CD4-positive, alpha-beta T cell (primary cell): ENCODE measurements at regions not wholly inside any gene's neighbourhood (a gene's known extent, or its start where the extent isn't known, plus 50 kb on each side); places are given as distances from the start of the nearest gene placed in this dataset.

Experiments
- ATAC-seq: fragments of 200-7000 bp; cut with Tn5 transposase; one replicate; pipeline ENCODE4 v1.10.0; 2022; ENCODE audit warnings: mild to moderate bottlenecking; ENCODE audit not compliant: poor library complexity
- CTCF ChIA-PET: fragments of 350-600 bp; sonication (Branson Sonifier 250); formaldehyde crosslinking; loops from one replicate; lab custom pipeline; 2021; ENCODE audit warnings: antibody characterized with exemption, inconsistent platforms; lab: Charles Lee
- POLR2A ChIA-PET: fragments of 350-600 bp; sonication (Branson Sonifier 250); formaldehyde crosslinking; loops from one replicate; lab custom pipeline; 2021; ENCODE audit warnings: antibody characterized with exemption, inconsistent platforms; lab: Charles Lee
- DNase-seq, 14 experiments: peaks; one replicate each; pipeline ENCODE4 v3.0.0-alpha.2; 2013 to 2020; ENCODE audit warnings: mixed read lengths in 2 of 14
- H3K27ac ChIP-seq, 2 donors: one replicate each; pipeline versions ENCODE4 v1.5.1 to v1.7.0; 2013; ENCODE audit warnings: low read length in 2 of 2, low read depth in 1 of 2, mild to moderate bottlenecking in 1 of 2
- H3K27me3 ChIP-seq, 2 experiments: 1 replicate in 1 of 2; 2 replicates in 1 of 2; pipeline versions ENCODE4 v1.6.1 to v1.7.0; 2013; ENCODE audit warnings: low read length in 2 of 2, control low read depth in 1 of 2, mild to moderate bottlenecking in 1 of 2, moderate library complexity in 1 of 2; ENCODE audit not compliant: insufficient read depth in 2 of 2, control insufficient read depth in 1 of 2
- H3K36me3 ChIP-seq: one replicate; pipeline ENCODE4 v1.6.1; 2013; ENCODE audit warnings: low read length, control low read depth; ENCODE audit not compliant: insufficient read depth
- H3K4me1 ChIP-seq: one replicate; pipeline ENCODE4 v1.6.1; 2013; ENCODE audit warnings: low read length, control low read depth; ENCODE audit not compliant: insufficient read depth
- H3K4me3 ChIP-seq: one replicate; pipeline ENCODE4 v1.5.1; 2013; ENCODE audit warnings: mild to moderate bottlenecking, low read length, moderate library complexity
- H3K9me3 ChIP-seq, 2 experiments: 1 replicate in 1 of 2; 2 replicates in 1 of 2; pipeline versions ENCODE4 v1.6.1 to v1.7.0; 2013; ENCODE audit warnings: low read length in 2 of 2, mild to moderate bottlenecking in 2 of 2, control low read depth in 1 of 2, moderate library complexity in 1 of 2; ENCODE audit not compliant: control insufficient read depth in 1 of 2, insufficient read depth in 1 of 2
- H3K27ac Mint-ChIP-seq: one replicate; pipeline ENCODE4 v1.8.0; 2020; ENCODE audit warnings: mixed read lengths
- H3K27me3 Mint-ChIP-seq: one replicate; pipeline ENCODE4 v1.8.0; 2021; ENCODE audit warnings: mixed read lengths
- H3K36me3 Mint-ChIP-seq: one replicate; pipeline ENCODE4 v1.8.0; 2021; ENCODE audit warnings: low read depth, mixed read lengths
- H3K4me1 Mint-ChIP-seq: one replicate; pipeline ENCODE4 v1.8.0; 2021; ENCODE audit warnings: low read depth, mixed read lengths
- H3K4me3 Mint-ChIP-seq: one replicate; pipeline ENCODE4 v1.8.0; 2020; ENCODE audit warnings: mild to moderate bottlenecking, mixed read lengths
- H3K9me3 Mint-ChIP-seq: one replicate; pipeline ENCODE4 v1.8.0; 2020; ENCODE audit warnings: mixed read lengths
- intact Hi-C, 2 experiments: fragments of 100-400 bp; cut with DNase I in 1 of 2; cut with micrococcal nuclease in 1 of 2; formaldehyde crosslinking; loops; one replicate each; pipeline versions ENCODE4 v1.15.1 to v1.9.0; 2023 to 2025; cut with DNase I, micrococcal nuclease
- TF ChIP-seq, protein P1 (sequence below): fragments of 200-600 bp; IDR thresholded peaks from one replicate; pipeline ENCODE4 v1.8.0; 2022; ENCODE audit warnings: antibody characterized with exemption, mild to moderate bottlenecking

GRCh38 chr12:92398565-92399309 lies 253.1 kb upstream of the BTG1 start:
- no peaks in the 10 kb centered on the region for H3K27me3 Mint-ChIP-seq
- peaks cover 11% of the 10 kb centered on the region for H3K9me3 Mint-ChIP-seq
- ATAC-seq (peak; percentile 87), DNase-seq (peak in 5 of 14 experiments; percentile 20 to 90 (median 75))
- intact Hi-C loops: loop anchor here (1.0 to 5.0 kb wide), 4 partner anchors 36 to 196 kb away; no protein-coding TSS in a partner anchor
- POLR2A ChIA-PET: interaction anchor here (0.6 to 5.2 kb wide), 38 partner anchors 9 to 1726 kb away, joined by 3 to 184 read pairs (median 4); partner anchors contain the start of gene BTG1
- H3K4me1 Mint-ChIP-seq: peaks cover 100% of the 10 kb centered on the region
- H3K27ac Mint-ChIP-seq: peak overlapping the region; percentile 95
- H3K4me3 Mint-ChIP-seq: peak overlapping the region; percentile 44
- Histone ChIP-seq H3K27me3 (no peaks in the 10 kb centered on the region), H3K36me3 (no peaks in the 10 kb centered on the region), H3K27ac (peak overlapping the region; percentile 72 to 80), H3K4me1 (peaks cover 88% of the 10 kb centered on the region), H3K9me3 (peaks cover 0 to 3% of the 10 kb centered on the region in 2 experiments), H3K4me3 (peak overlapping the region; percentile 8)
- CTCF ChIA-PET: interaction anchor here (0.8 to 2.0 kb wide), 3 partner anchors 9 to 24 kb away, joined by 3 to 7 read pairs (median 3); no protein-coding TSS in a partner anchor
- H3K36me3 Mint-ChIP-seq: peaks cover 18% of the 10 kb centered on the region
- TF ChIP-seq, protein P1, sequence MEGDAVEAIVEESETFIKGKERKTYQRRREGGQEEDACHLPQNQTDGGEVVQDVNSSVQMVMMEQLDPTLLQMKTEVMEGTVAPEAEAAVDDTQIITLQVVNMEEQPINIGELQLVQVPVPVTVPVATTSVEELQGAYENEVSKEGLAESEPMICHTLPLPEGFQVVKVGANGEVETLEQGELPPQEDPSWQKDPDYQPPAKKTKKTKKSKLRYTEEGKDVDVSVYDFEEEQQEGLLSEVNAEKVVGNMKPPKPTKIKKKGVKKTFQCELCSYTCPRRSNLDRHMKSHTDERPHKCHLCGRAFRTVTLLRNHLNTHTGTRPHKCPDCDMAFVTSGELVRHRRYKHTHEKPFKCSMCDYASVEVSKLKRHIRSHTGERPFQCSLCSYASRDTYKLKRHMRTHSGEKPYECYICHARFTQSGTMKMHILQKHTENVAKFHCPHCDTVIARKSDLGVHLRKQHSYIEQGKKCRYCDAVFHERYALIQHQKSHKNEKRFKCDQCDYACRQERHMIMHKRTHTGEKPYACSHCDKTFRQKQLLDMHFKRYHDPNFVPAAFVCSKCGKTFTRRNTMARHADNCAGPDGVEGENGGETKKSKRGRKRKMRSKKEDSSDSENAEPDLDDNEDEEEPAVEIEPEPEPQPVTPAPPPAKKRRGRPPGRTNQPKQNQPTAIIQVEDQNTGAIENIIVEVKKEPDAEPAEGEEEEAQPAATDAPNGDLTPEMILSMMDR: no peak

- no peak for ATAC-seq
- no peaks in the 10 kb centered on the region for H3K36me3 ChIP-seq
- peak overlapping the region; percentile 72 to 80 for H3K27ac ChIP-seq
- no peak overlapping the region for H3K4me3 ChIP-seq
- peaks cover 81% of the 10 kb centered on the region for H3K4me1 ChIP-seq
- Mint-ChIP-seq H3K36me3 (peaks cover 36% of the 10 kb centered on the region), H3K9me3 (peaks cover 18% of the 10 kb centered on the region), H3K27ac (peak overlapping the region; percentile 95), H3K4me3 (peak overlapping the region; percentile 52), H3K4me1 (peaks cover 99% of the 10 kb centered on the region), H3K27me3 (no peaks in the 10 kb centered on the region)
- H3K27me3 ChIP-seq: no peaks in the 10 kb centered on the region
- CTCF ChIA-PET: no interaction called here
- POLR2A ChIA-PET: interaction anchor here (2.5 to 5.2 kb wide), 3 partner anchors 11 to 253 kb away, joined by 11 to 184 read pairs (median 17); partner anchors contain the start of gene BTG1
- peak in 1 of 14 experiments; percentile 29 for DNase-seq
- TF ChIP-seq, protein P1: no peak
- intact Hi-C loops: loop anchor here in 1 of 2 experiments (5.0 kb wide), 1 partner anchor 34 kb away; no protein-coding TSS in a partner anchor
- peaks cover 6 to 8% of the 10 kb centered on the region in 2 experiments for H3K9me3 ChIP-seq
Measured at GRCh38 chr12:92396647-92397252, 251.1 kb upstream of the BTG1 start.

- Histone ChIP-seq H3K4me3 (no peak overlapping the region), H3K36me3 (no peaks in the 10 kb centered on the region), H3K9me3 (peaks cover 6 to 8% of the 10 kb centered on the region in 2 experiments), H3K27ac (peak overlapping the region in 1 of 2 donors; percentile 72), H3K27me3 (no peaks in the 10 kb centered on the region), H3K4me1 (peaks cover 69% of the 10 kb centered on the region)
- Mint-ChIP-seq H3K4me3 (peak overlapping the region; percentile 52), H3K27ac (peak overlapping the region; percentile 95), H3K4me1 (peaks cover 99% of the 10 kb centered on the region), H3K36me3 (peaks cover 38% of the 10 kb centered on the region), H3K27me3 (no peaks in the 10 kb centered on the region), H3K9me3 (peaks cover 18% of the 10 kb centered on the region)
- ChIA-PET POLR2A (interaction anchor here (1.2 to 5.2 kb wide), 2 partner anchors 9 to 251 kb away, joined by 3 to 184 read pairs; partner anchors contain the start of gene BTG1), CTCF (no interaction called here)
- intact Hi-C loops: loop anchor here in 1 of 2 experiments (5.0 kb wide), 1 partner anchor 33 kb away; no protein-coding TSS in a partner anchor
- ATAC-seq (no peak), DNase-seq (no peak)
- TF ChIP-seq, protein P1: no peak
Measured at GRCh38 chr12:92395322-92395721, 249.7 kb upstream of the BTG1 start.
